ENCODE measurements at regions not wholly inside any gene's neighbourhood (a gene's known extent, or its start where the extent isn't known, plus 50 kb on each side); places are given as distances from the start of the nearest gene placed in this dataset.

DNA sequence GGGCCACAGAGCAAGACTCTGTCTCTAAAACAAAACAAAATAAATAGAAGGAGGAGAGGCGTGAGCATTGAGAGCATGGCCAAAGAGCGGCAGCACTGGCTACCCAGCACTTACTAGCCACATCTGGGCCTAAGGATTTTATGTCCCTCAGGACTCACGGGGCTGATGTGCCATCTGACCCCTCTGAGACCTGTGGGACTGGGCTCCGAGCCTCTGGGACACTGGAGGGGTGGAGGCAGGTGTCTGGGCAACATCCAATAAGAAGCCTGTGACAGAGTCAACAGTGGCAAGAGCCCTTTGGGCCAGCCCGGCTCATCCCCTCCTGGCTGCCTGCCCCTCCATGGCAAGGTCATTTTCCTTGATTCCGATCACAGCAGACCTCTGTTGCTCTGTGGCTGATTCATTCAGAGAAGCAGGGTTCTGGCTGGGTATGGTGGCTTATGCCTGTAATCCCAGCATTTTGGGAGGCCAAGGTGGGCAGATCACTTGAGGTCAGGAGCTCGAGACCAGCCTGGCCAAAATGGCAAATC is 60.7 kb downstream of the RRM2 start:
- TF ChIP-seq, protein P1, sequence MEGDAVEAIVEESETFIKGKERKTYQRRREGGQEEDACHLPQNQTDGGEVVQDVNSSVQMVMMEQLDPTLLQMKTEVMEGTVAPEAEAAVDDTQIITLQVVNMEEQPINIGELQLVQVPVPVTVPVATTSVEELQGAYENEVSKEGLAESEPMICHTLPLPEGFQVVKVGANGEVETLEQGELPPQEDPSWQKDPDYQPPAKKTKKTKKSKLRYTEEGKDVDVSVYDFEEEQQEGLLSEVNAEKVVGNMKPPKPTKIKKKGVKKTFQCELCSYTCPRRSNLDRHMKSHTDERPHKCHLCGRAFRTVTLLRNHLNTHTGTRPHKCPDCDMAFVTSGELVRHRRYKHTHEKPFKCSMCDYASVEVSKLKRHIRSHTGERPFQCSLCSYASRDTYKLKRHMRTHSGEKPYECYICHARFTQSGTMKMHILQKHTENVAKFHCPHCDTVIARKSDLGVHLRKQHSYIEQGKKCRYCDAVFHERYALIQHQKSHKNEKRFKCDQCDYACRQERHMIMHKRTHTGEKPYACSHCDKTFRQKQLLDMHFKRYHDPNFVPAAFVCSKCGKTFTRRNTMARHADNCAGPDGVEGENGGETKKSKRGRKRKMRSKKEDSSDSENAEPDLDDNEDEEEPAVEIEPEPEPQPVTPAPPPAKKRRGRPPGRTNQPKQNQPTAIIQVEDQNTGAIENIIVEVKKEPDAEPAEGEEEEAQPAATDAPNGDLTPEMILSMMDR (IDR thresholded peaks at IDR 0.05), result no peak
- no peak for TF ChIP-seq POLR2A (IDR thresholded peaks at IDR 0.05)
- TF ChIP-seq POLR2AphosphoS5 (IDR thresholded peaks at IDR 0.05; ENCODE audit: insufficient read depth in 1 of 2, low read depth in 1 of 2), result no peak
